ENCODE measurements at regions not wholly inside any gene's neighbourhood (a gene's known extent, or its start where the extent isn't known, plus 50 kb on each side); places are given as distances from the start of the nearest gene placed in this dataset.
"Not testable (repeated sequence)": the region's sequence is repeated elsewhere in the genome, so short reads cannot be mapped to it uniquely, and the experiment has no call there.

DNA sequence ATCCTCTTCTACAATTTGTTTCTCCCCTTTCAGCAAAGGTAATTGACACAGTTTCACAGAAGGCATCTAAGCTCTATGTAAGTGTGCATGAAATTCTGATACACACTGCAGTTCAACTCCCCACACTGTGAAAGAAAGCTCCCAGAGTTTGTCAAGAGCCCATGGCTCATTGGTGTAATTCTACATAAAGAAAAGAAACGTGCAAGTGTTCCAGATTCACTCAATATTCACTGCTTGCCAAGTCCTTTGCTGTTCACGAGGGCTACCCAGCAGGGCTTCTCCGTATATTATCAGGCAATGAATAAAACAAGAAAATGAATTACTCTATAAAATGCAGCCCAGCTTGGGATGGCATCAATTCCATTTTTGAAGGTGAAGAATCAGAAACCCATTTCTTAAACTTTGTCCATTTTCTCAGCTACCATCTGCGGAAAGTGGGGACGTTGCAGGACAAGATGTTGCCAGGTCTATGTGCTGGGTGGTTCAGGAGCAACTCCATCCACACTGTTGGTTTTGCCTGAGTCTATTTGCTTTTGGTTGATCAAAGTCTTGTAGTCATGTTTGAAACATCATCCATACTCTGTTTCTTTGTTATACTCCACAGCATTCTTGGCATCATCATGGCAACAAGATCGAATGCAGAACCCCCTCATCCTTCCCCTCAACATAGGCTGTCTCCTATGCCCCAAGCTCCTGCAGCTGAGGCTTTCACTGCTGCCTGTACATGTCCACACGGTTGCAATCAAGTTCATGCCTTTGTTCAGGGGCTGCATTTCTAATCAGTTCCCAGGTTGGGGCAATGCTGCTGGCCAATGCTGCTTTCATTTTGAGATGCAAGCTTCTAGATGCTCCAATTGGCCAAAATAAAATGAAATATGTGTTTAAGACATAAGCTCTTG lies 301.8 kb downstream of the MED10 start:
- no peak for DNase-seq
- Mint-ChIP-seq H3K27ac (no peak overlapping the region), H3K9me3 (peaks cover 4% of the 10 kb centered on the region), H3K27me3 (peaks cover 6% of the 10 kb centered on the region), H3K4me3 (no peak overlapping the region), H3K36me3 (ENCODE audit: low read depth) (no peaks in the 10 kb centered on the region), H3K4me1 (no peaks in the 10 kb centered on the region)
- intact Hi-C loops (cut with micrococcal nuclease) = no loop called here
- TF ChIP-seq, protein P1, sequence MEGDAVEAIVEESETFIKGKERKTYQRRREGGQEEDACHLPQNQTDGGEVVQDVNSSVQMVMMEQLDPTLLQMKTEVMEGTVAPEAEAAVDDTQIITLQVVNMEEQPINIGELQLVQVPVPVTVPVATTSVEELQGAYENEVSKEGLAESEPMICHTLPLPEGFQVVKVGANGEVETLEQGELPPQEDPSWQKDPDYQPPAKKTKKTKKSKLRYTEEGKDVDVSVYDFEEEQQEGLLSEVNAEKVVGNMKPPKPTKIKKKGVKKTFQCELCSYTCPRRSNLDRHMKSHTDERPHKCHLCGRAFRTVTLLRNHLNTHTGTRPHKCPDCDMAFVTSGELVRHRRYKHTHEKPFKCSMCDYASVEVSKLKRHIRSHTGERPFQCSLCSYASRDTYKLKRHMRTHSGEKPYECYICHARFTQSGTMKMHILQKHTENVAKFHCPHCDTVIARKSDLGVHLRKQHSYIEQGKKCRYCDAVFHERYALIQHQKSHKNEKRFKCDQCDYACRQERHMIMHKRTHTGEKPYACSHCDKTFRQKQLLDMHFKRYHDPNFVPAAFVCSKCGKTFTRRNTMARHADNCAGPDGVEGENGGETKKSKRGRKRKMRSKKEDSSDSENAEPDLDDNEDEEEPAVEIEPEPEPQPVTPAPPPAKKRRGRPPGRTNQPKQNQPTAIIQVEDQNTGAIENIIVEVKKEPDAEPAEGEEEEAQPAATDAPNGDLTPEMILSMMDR (IDR thresholded peaks at IDR 0.05) = no peak
- ChIA-PET CTCF (no interaction called here), POLR2A (no interaction called here)
- no peak for ATAC-seq (ENCODE audit: low read depth)

DNA sequence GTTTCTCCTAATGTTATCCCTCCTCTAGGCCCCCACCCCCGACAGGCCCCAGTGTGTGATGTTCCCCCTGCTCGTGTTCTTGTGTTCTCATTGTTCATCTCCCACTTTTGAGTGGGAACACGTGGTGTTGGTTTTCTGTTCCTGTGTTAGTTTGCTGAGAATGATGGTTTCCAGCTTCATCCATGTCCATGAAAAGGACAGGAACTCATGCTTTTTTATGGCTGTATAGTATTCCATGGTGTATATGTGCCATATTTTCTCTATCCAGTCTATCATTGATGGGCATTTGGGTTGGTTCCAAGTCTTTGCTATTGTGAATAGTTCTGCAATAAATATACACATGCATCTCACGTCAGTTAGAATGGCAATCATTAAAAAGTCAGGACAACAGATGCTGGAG lies 305.9 kb downstream of the MED10 start:
- DNase-seq; H3K9me3 Mint-ChIP-seq; intact Hi-C loops (cut with micrococcal nuclease); H3K4me1 Mint-ChIP-seq; H3K4me3 Mint-ChIP-seq; H3K36me3 Mint-ChIP-seq (ENCODE audit: low read depth); H3K27me3 Mint-ChIP-seq; POLR2A ChIA-PET; H3K27ac Mint-ChIP-seq; ATAC-seq (ENCODE audit: low read depth): not testable (repeated sequence)
- CTCF ChIA-PET = interaction anchor here (0.6 kb wide), 1 partner anchor 152 kb away, joined by 4 read pairs; no protein-coding TSS in a partner anchor

DNA sequence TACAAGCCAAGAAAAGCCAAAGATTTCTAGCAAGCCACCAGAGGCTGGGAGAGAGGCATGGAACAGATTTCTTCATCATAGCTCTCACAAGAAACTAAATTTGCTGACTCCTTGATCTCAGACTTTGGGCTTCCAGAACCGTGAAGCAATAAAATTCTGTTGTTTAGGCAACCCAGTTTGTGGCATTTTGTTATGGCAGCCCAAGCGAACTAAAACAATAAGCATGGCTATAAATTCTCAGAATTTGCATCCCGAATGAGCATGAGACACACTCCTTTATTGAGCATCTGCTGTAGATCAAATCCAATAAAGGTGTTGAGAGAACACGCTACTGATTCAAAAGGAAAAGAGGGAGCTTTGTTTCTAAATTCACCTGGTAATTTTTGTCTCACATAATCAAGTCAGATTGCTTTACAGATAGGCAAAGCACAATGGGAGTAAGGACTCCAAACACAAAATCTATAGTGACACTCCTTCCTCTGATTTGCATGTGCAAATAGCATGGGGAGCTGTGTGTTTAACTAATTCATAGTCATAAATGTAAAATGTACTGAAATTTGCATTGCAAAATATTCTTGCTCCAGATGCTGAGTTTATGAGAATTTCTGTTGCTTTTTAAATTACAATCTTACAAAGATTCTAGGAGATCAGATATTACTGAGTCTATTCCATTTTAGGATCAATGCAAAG lies 308.7 kb downstream of the MED10 start:
- no peak overlapping the region for H3K27ac Mint-ChIP-seq
- intact Hi-C loops (cut with micrococcal nuclease) = no loop called here
- POLR2A ChIA-PET = no interaction called here
- H3K4me3 Mint-ChIP-seq = no peak overlapping the region
- no peaks in the 10 kb centered on the region for H3K4me1 Mint-ChIP-seq
- TF ChIP-seq, protein P1 (IDR thresholded peaks at IDR 0.05) = no peak
- peaks cover 4% of the 10 kb centered on the region for H3K9me3 Mint-ChIP-seq
- DNase-seq (no peak), ATAC-seq (ENCODE audit: low read depth) (no peak)
- H3K36me3 Mint-ChIP-seq (ENCODE audit: low read depth) = no peaks in the 10 kb centered on the region
- peaks cover 3% of the 10 kb centered on the region for H3K27me3 Mint-ChIP-seq
- CTCF ChIA-PET = no interaction called here

GRCh38 chr5:6066016-6066415 lies 312.3 kb downstream of the MED10 start:
- Mint-ChIP-seq H3K9me3 (no peaks in the 10 kb centered on the region), H3K4me3 (no peak overlapping the region), H3K27ac (no peak overlapping the region), H3K4me1 (no peaks in the 10 kb centered on the region), H3K27me3 (no peaks in the 10 kb centered on the region), H3K36me3 (ENCODE audit: low read depth) (no peaks in the 10 kb centered on the region)
- TF ChIP-seq, protein P1 (IDR thresholded peaks at IDR 0.05) = no peak
- DNase-seq (no peak), ATAC-seq (ENCODE audit: low read depth) (no peak)
- CTCF ChIA-PET = no interaction called here
- POLR2A ChIA-PET = no interaction called here
- intact Hi-C loops (cut with micrococcal nuclease) = no loop called here

DNA sequence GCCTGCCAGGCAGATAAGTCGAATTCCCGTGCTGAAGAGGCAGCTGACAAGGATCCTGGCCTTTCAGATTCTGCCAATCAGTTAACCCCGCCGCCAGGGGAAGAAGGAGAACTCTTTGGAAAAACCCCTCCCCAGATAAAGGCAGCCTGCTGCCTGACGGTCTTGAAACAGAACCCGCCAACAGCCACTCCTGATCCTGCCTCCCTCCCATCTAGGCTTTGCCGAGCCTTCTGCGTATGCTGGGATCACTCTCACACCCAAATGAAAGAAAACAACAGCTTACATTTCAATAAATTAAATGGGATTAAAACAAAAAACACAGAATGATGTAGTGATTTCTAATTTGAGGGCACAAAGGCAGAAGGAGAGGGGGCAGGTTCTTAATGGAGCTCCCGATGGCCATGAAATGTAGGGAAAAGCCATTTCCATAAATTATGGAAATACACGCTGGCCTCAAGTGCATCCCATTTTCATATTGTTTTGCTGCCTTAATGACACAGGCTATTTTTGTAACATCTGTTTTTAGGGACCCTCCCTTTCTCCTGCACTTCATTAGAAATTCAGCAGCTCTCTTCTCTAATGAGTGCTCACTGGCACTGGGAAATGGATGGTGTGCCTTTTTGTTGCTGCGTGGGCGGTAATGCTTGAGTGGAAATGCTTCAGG lies 319.1 kb downstream of the MED10 start:
- Mint-ChIP-seq H3K9me3 (no peaks in the 10 kb centered on the region), H3K4me1 (no peaks in the 10 kb centered on the region), H3K27me3 (no peaks in the 10 kb centered on the region), H3K4me3 (no peak overlapping the region), H3K36me3 (ENCODE audit: low read depth) (no peaks in the 10 kb centered on the region), H3K27ac (no peak overlapping the region)
- TF ChIP-seq, protein P1 (IDR thresholded peaks at IDR 0.05) = no peak
- intact Hi-C loops (cut with micrococcal nuclease) = no loop called here
- DNase-seq = no peak
- ChIA-PET POLR2A (no interaction called here), CTCF (no interaction called here)
- ATAC-seq (ENCODE audit: low read depth) = no peak
